Neuron (in vitro differentiated cells): ENCODE measurements at regions not wholly inside any gene's neighbourhood (a gene's known extent, or its start where the extent isn't known, plus 50 kb on each side); places are given as distances from the start of the nearest gene placed in this dataset.
"Not testable (repeated sequence)": the region's sequence is repeated elsewhere in the genome, so short reads cannot be mapped to it uniquely, and the experiment has no call there.

Experiments used
- H2AFZ ChIP-seq: one replicate; pipeline ENCODE4 v1.6.1; 2013; ENCODE audit warnings: low read depth, mild to moderate bottlenecking, inconsistent platforms, low read length, moderate library complexity
- H3K27me3 ChIP-seq: one replicate; pipeline ENCODE4 v1.6.1; 2013; ENCODE audit warnings: low read length; ENCODE audit not compliant: insufficient read depth
- H3K36me3 ChIP-seq: one replicate; pipeline ENCODE4 v1.6.1; 2013; ENCODE audit warnings: low read length; ENCODE audit not compliant: insufficient read depth
- H3K4me1 ChIP-seq: one replicate; pipeline ENCODE4 v1.6.1; 2013; ENCODE audit warnings: low read length; ENCODE audit not compliant: insufficient read depth
- H3K4me3 ChIP-seq: 2 replicates; pipeline ENCODE4 v1.5.1; 2013; ENCODE audit warnings: mild to moderate bottlenecking, low read length, moderate library complexity
- H3K9me3 ChIP-seq: one replicate; pipeline ENCODE4 v1.6.1; 2013; ENCODE audit warnings: low read length

GRCh38 chr9:94387338-94388010, 59.0 kb upstream of the NUTM2F start:
- H3K9me3 ChIP-seq, H3K4me1 ChIP-seq, H3K4me3 ChIP-seq, H3K27me3 ChIP-seq, H3K36me3 ChIP-seq, H2AFZ ChIP-seq: not testable (repeated sequence)

- not testable (repeated sequence) for H3K4me1 ChIP-seq, H3K4me3 ChIP-seq, H3K9me3 ChIP-seq, H2AFZ ChIP-seq, H3K27me3 ChIP-seq, H3K36me3 ChIP-seq
Observed at GRCh38 chr9:94388011-94388406, 59.6 kb upstream of the NUTM2F start.

- H3K4me3 ChIP-seq, H3K36me3 ChIP-seq, H2AFZ ChIP-seq, H3K9me3 ChIP-seq, H3K4me1 ChIP-seq, H3K27me3 ChIP-seq: not testable (repeated sequence)
Observed at GRCh38 chr9:94390425-94391098, 62.1 kb upstream of the NUTM2F start.

- not testable (repeated sequence) for H3K36me3 ChIP-seq, H3K4me1 ChIP-seq, H3K27me3 ChIP-seq, H3K9me3 ChIP-seq, H2AFZ ChIP-seq, H3K4me3 ChIP-seq
Observed at GRCh38 chr9:94392971-94393624, 64.7 kb upstream of the NUTM2F start.

GRCh38 chr9:94397766-94398379, 69.4 kb upstream of the NUTM2F start:
- not testable (repeated sequence) for H3K4me1 ChIP-seq, H2AFZ ChIP-seq, H3K27me3 ChIP-seq, H3K4me3 ChIP-seq, H3K9me3 ChIP-seq, H3K36me3 ChIP-seq

GRCh38 chr9:94400461-94400860, 72.0 kb upstream of the NUTM2F start:
- H2AFZ ChIP-seq, H3K9me3 ChIP-seq, H3K36me3 ChIP-seq, H3K4me1 ChIP-seq, H3K27me3 ChIP-seq, H3K4me3 ChIP-seq: not testable (repeated sequence)

GRCh38 chr9:94402795-94403194, 74.4 kb upstream of the NUTM2F start:
- H3K9me3 ChIP-seq, H3K4me1 ChIP-seq, H2AFZ ChIP-seq, H3K27me3 ChIP-seq, H3K36me3 ChIP-seq, H3K4me3 ChIP-seq: not testable (repeated sequence)

- H3K4me3 ChIP-seq, H3K36me3 ChIP-seq, H3K4me1 ChIP-seq, H3K27me3 ChIP-seq, H2AFZ ChIP-seq, H3K9me3 ChIP-seq: not testable (repeated sequence)
Observed at GRCh38 chr9:94403571-94403970, 75.1 kb upstream of the NUTM2F start.

- H3K4me3 ChIP-seq, H3K36me3 ChIP-seq, H3K27me3 ChIP-seq, H2AFZ ChIP-seq, H3K4me1 ChIP-seq, H3K9me3 ChIP-seq: not testable (repeated sequence)
Observed at GRCh38 chr9:94413665-94414064, 85.2 kb upstream of the NUTM2F start.

GRCh38 chr9:94415111-94415510, 86.7 kb upstream of the NUTM2F start:
- H3K4me1 ChIP-seq, H3K4me3 ChIP-seq, H3K27me3 ChIP-seq, H3K36me3 ChIP-seq, H3K9me3 ChIP-seq, H2AFZ ChIP-seq: not testable (repeated sequence)

- H3K36me3 ChIP-seq, H3K27me3 ChIP-seq, H2AFZ ChIP-seq, H3K9me3 ChIP-seq, H3K4me1 ChIP-seq, H3K4me3 ChIP-seq: not testable (repeated sequence)
Observed at GRCh38 chr9:94420098-94420497, 91.7 kb upstream of the NUTM2F start.

- not testable (repeated sequence) for H3K4me1 ChIP-seq, H3K27me3 ChIP-seq, H2AFZ ChIP-seq, H3K4me3 ChIP-seq, H3K36me3 ChIP-seq, H3K9me3 ChIP-seq
Observed at GRCh38 chr9:94421951-94422350, 93.5 kb upstream of the NUTM2F start.

- not testable (repeated sequence) for H3K4me1 ChIP-seq, H3K27me3 ChIP-seq, H3K4me3 ChIP-seq
Observed at GRCh38 chr9:94425312-94425711, 96.9 kb upstream of the NUTM2F start.

More at GRCh38 chr9:94425312-94425711, 96.9 kb upstream of the NUTM2F start:
- not testable (repeated sequence) for H3K36me3 ChIP-seq, H2AFZ ChIP-seq, H3K9me3 ChIP-seq
